ENCODE measurements at regions not wholly inside any gene's neighbourhood (a gene's known extent, or its start where the extent isn't known, plus 50 kb on each side); places are given as distances from the start of the nearest gene placed in this dataset.

DNA sequence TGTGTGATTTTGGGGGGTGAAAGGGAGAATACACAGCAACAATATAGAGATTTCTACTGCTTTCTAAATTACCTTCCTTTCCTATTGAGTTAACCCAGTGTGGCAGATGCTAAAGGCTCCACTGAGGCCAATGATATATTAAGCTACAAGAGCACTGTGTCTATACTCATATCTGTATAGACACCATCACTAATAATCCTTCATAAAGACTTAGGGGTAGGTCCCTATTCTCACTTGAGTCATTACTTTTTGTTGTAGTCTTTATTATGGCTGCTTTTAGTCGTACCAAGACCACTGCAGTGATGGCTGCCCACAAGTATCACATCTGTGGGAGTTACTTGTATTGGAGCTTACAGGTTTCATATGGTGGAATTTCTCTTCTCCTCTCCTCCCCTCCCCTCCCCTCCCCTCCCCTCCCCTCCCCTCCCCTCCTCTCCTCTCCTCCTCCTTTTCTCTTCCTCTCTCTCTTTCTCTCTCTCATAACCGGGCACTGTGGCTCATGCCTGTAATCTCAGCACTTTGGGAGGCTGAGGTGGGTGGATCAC, 637.6 kb downstream of the ADCYAP1 start:
- TF ChIP-seq, protein P1, sequence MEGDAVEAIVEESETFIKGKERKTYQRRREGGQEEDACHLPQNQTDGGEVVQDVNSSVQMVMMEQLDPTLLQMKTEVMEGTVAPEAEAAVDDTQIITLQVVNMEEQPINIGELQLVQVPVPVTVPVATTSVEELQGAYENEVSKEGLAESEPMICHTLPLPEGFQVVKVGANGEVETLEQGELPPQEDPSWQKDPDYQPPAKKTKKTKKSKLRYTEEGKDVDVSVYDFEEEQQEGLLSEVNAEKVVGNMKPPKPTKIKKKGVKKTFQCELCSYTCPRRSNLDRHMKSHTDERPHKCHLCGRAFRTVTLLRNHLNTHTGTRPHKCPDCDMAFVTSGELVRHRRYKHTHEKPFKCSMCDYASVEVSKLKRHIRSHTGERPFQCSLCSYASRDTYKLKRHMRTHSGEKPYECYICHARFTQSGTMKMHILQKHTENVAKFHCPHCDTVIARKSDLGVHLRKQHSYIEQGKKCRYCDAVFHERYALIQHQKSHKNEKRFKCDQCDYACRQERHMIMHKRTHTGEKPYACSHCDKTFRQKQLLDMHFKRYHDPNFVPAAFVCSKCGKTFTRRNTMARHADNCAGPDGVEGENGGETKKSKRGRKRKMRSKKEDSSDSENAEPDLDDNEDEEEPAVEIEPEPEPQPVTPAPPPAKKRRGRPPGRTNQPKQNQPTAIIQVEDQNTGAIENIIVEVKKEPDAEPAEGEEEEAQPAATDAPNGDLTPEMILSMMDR (IDR thresholded peaks at IDR 0.05; ENCODE audit: low read length), result no peak
- no peak for TF ChIP-seq EZH2 (optimal IDR thresholded peaks at IDR 0.05; ENCODE audit: low read depth, low read length)
- TF ChIP-seq EZH2phosphoT487 (IDR thresholded peaks at IDR 0.05; ENCODE audit: low read length), result no peak
